ENCODE measurements at regions not wholly inside any gene's neighbourhood (a gene's known extent, or its start where the extent isn't known, plus 50 kb on each side); places are given as distances from the start of the nearest gene placed in this dataset.

GRCh38 chr12:45669792-45670191 is 59.7 kb upstream of the ARID2 start:
- DNase-seq = peak; percentile 70

GRCh38 chr12:45670346-45671065 is 59.0 kb upstream of the ARID2 start:
- DNase-seq = no peak

DNA sequence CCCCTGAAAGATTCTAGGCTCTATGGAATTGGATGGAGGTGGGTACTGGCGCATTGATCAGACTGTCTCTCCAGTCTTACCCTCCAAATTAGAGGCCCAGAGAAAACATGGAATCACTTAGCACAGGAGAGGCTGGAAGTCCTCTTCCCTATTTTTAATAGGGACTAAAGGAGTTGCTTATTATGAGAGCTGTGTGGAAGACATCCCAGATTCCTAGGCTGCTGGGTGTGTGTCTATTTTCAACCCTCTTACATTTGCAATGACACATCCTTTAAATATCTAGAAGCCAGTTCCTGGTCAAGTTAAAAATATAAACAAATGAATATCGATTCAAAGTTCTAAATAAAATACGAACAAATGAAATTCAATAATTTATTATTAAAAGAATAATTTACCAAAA is 58.3 kb upstream of the ARID2 start:
- no peak for DNase-seq

DNA sequence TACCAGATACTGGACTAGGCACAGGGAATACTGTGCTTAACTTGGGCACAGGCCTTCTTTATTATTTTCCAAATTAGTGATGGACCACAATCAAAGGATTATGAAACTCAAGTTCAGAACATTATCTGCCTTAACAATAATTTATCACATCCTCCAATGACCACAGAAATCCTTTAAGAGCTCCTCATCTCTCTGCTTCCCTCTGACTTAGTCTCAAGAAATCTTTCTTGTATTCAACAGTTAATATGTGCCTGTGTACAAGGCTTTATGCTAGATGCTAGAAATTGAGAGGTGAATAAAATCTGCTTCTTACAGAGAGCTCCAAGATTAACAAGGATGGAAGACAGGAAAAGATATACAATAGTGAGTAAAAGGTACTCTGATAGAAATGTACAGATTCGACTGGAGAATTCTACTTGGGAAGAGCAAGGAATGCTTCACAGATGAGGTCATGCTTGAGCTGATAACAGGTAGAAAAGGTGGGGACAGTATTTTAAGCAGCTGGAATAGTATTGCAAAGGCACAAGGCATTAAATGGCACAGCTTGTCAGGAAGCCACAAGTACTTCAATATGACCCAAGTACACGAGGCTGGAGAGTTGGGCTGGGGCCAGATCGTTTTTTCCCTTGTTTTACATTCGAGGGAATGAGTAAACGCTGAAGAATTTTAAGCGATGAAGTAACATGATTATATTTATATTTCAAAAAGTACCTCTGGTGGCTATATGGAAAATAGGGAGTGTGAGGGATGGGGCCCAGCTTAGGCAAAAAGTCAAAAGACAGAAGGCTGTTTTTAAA is 55.1 kb upstream of the ARID2 start:
- peak; percentile 73 for DNase-seq

DNA sequence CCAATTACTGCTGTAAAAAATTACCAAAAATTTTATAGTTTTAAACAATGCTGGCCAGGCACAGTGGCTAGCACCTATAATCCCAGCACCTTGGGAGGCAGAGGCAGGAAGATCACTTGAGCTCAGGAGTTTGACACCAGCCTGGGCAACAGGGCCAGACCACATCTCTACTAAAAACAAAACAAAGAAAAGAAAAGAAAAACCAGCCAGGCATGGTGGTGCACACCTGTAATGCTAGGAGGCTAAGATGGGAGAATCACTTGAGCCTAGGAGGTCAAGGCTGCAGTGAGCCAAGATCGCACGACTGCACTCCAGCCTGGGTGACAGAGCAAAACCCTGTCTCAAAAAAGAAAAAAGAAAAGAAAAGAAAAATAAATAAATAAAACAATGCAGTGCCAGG is 54.0 kb upstream of the ARID2 start:
- no peak for DNase-seq
